GM10266 (cell line): ENCODE measurements at regions not wholly inside any gene's neighbourhood (a gene's known extent, or its start where the extent isn't known, plus 50 kb on each side); places are given as distances from the start of the nearest gene placed in this dataset.
A peak's percentile ranks its signal among the peaks of the same experiment; 100 is the strongest.

Experiments
- DNase-seq: peaks from one replicate; pipeline ENCODE4 v3.0.0; 2012; ENCODE audit errors: extremely low spot score
- TF ChIP-seq, protein P1 (sequence below): IDR thresholded peaks from 2 replicates; pipeline ENCODE4 v1.5.1; 2012; ENCODE audit warnings: mild to moderate bottlenecking, low read depth; ENCODE audit not compliant: control insufficient read depth, insufficient read depth; ENCODE audit errors: missing control alignments

- TF ChIP-seq, protein P1, sequence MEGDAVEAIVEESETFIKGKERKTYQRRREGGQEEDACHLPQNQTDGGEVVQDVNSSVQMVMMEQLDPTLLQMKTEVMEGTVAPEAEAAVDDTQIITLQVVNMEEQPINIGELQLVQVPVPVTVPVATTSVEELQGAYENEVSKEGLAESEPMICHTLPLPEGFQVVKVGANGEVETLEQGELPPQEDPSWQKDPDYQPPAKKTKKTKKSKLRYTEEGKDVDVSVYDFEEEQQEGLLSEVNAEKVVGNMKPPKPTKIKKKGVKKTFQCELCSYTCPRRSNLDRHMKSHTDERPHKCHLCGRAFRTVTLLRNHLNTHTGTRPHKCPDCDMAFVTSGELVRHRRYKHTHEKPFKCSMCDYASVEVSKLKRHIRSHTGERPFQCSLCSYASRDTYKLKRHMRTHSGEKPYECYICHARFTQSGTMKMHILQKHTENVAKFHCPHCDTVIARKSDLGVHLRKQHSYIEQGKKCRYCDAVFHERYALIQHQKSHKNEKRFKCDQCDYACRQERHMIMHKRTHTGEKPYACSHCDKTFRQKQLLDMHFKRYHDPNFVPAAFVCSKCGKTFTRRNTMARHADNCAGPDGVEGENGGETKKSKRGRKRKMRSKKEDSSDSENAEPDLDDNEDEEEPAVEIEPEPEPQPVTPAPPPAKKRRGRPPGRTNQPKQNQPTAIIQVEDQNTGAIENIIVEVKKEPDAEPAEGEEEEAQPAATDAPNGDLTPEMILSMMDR = no peak
- DNase-seq = no peak
Observed at GRCh38 chr2:196421880-196422279, 217.6 kb upstream of the CCDC150 start.

GRCh38 chr2:196422361-196422760 is 217.2 kb upstream of the CCDC150 start:
- TF ChIP-seq, protein P1 = no peak
- DNase-seq = no peak

GRCh38 chr2:196426122-196426521 is 213.4 kb upstream of the CCDC150 start:
- TF ChIP-seq, protein P1 = no peak
- DNase-seq = no peak

DNA sequence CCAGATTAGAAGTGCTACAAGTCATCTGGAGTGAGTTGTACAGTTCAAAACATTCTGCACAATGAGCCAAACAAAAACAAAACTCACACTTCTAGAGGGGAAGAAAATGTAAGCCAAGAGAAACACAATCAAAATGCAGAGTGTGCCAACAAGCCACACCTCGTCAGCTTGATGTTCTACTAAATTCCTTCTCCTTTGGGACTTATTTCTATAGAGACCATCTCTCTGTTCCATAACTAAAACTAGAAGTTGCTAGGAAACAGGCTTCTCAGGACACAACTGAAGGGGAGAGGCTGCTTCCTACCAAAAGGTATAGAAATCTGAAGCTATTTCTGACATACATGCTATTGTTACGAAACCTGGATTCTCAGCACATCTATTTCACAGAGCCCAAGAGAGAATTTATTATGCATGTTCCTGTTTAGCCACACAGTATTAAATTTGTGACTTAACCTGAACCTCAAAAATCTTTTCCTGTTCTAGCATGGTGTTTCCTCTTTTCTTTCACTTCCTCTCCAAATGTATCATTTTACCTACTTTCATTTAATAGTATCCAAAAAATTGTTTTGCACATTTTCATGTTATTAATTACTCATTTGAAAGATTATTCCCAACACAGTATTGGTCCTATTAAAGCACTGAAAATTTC is 211.4 kb upstream of the CCDC150 start:
- no peak for DNase-seq
- TF ChIP-seq, protein P1 = no peak

DNA sequence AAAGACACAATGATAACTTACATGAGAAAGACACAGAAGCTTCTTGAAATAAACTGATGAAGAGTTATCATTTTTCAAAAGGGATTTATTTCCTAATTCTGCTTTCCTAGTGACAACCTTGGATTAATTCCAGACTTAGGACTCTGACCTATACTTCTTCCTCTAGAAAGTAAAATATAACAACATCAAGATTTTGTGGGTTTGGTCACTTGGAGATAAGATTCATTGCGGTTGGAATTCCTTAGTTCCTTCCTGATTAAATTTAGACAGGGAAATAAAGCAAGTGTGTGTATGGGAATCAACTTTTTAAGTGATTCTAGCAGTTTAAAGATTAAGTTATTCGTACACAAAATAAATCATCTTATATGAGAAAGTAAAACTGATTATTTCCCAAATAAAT is 208.4 kb upstream of the CCDC150 start:
- no peak for DNase-seq
- TF ChIP-seq, protein P1 = no peak

- no peak for DNase-seq
- TF ChIP-seq, protein P1 = peak; percentile 13
Observed at GRCh38 chr2:196431957-196432356, 207.6 kb upstream of the CCDC150 start.

DNA sequence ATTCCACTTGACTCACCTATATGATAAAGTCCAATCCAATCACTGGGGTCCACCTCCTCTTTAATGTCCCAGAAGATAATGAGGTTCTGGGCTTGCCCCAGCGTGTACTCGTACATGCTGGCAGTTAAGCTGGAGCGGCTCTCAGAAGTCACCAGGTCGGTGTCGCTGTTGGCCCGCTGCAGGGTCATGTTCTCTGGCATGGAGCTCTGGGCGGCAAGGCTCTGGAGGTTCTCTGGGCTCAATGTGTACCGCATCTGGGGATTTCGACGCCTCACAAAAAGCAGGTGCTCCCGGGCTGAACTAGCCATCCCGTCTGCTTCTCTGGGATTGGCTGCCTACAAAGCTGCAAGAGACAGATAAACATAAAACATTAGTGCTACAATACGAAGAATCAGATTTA is 206.4 kb upstream of the CCDC150 start:
- DNase-seq = no peak
- TF ChIP-seq, protein P1 = no peak
